ACC112 (cell line): ENCODE measurements at regions not wholly inside any gene's neighbourhood (a gene's known extent, or its start where the extent isn't known, plus 50 kb on each side); places are given as distances from the start of the nearest gene placed in this dataset.

Experiments used
- H2AFZ ChIP-seq: fragments of 200-600 bp; sonication (generic); one replicate; pipeline ENCODE4 v1.6.0; 2017; ENCODE audit warnings: antibody characterized with exemption, low read length; ENCODE audit not compliant: unreplicated experiment
- H3K27ac ChIP-seq: fragments of 200-600 bp; sonication (generic); 2 replicates; pipeline ENCODE4 v1.5.1; 2014; ENCODE audit warnings: low read depth, mild to moderate bottlenecking, antibody characterized with exemption, low read length, moderate library complexity
- H3K27me3 ChIP-seq: fragments of 200-600 bp; sonication (generic); 2 replicates; pipeline ENCODE4 v1.6.1; 2014; ENCODE audit warnings: mild to moderate bottlenecking, antibody characterized with exemption, low read length, moderate library complexity, mixed read lengths; ENCODE audit not compliant: insufficient read depth
- H3K36me3 ChIP-seq: fragments of 200-600 bp; sonication (generic); 2 replicates; pipeline ENCODE4 v1.6.1; 2016; ENCODE audit warnings: mild to moderate bottlenecking, antibody characterized with exemption, low read length, moderate library complexity, mixed read lengths; ENCODE audit not compliant: insufficient read depth
- H3K4me1 ChIP-seq: fragments of 200-600 bp; sonication (generic); one replicate; pipeline ENCODE4 v1.6.1; 2016; ENCODE audit warnings: low read length, mixed read lengths; ENCODE audit not compliant: insufficient read depth, unreplicated experiment, control insufficient read depth
- H3K4me3 ChIP-seq: fragments of 200-600 bp; sonication (generic); 2 replicates; pipeline ENCODE4 v1.5.1; 2014; ENCODE audit warnings: mild to moderate bottlenecking, low read depth, low read length
- H3K79me2 ChIP-seq: fragments of 200-600 bp; sonication (generic); one replicate; pipeline ENCODE4 v1.6.0; 2016; ENCODE audit warnings: low read length; ENCODE audit not compliant: control insufficient read depth, unreplicated experiment, insufficient read depth

GRCh38 chr1:68653882-68654281 is 157.0 kb upstream of the DEPDC1 start:
- H3K36me3 ChIP-seq, result no peaks in the 10 kb centered on the region
- H3K79me2 ChIP-seq, result no peaks in the 10 kb centered on the region
- no peak overlapping the region for H3K27ac ChIP-seq
- H3K4me3 ChIP-seq, result no peak overlapping the region
- no peak overlapping the region for H2AFZ ChIP-seq
- peaks cover 23% of the 10 kb centered on the region; the same call in 1 of the 2 replicates for H3K27me3 ChIP-seq
- no peaks in the 10 kb centered on the region for H3K4me1 ChIP-seq

DNA sequence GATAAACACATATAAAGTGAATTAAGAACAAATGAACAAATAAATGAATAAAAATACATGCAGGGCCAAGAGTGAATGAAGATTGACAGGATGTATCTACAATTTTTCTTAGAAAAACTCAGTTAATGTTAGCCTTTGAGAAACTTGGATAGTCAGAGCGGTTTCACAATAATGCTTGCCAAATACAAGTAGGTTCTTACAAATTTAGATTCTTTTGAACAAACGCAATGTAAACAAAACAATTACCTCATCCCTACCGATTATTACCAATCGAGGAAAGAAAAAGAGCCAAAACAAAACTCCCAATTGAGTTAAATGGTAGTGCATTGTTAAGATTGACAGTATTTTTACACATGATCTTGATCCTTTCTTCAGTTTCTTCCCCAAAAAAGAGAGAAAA is 176.9 kb upstream of the DEPDC1 start:
- Histone ChIP-seq H3K4me1 (no peaks in the 10 kb centered on the region), H2AFZ (no peak overlapping the region), H3K4me3 (no peak overlapping the region)

DNA sequence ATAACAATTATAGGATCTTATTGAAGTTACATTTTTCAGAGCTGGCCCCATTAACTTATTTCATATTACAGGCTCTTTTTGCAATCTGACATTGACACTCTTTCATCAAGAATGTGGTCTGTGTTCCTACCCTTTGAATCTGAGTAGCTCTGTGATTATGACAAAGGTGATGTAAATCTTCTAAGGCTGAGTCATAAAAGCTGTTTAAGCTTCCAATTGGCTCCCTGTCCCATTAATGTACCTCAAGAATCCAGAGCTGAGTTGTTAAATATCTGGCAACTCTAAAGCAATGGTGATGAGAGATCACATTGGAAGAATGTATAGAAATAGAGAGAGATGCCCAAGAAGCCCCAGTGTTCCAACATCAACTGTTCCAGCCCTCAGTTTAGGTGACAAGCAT is 178.5 kb upstream of the DEPDC1 start:
- H3K27me3 ChIP-seq, result no peaks in the 10 kb centered on the region; the same call in 1 of the 2 replicates
- no peak overlapping the region for H2AFZ ChIP-seq
- no peaks in the 10 kb centered on the region for H3K36me3 ChIP-seq
- H3K27ac ChIP-seq, result no peak overlapping the region
- H3K4me3 ChIP-seq, result no peak overlapping the region
- H3K79me2 ChIP-seq, result no peaks in the 10 kb centered on the region
- no peaks in the 10 kb centered on the region for H3K4me1 ChIP-seq

More for the DNA sequence above, 176.9 kb upstream of the DEPDC1 start:
- no peaks in the 10 kb centered on the region for H3K27me3 ChIP-seq
- no peak overlapping the region for H3K27ac ChIP-seq
- no peaks in the 10 kb centered on the region for H3K36me3 ChIP-seq
- no peaks in the 10 kb centered on the region for H3K79me2 ChIP-seq

GRCh38 chr1:68677684-68678351 is 180.9 kb upstream of the DEPDC1 start:
- H2AFZ ChIP-seq, result no peak overlapping the region
- H3K36me3 ChIP-seq, result no peaks in the 10 kb centered on the region
- H3K79me2 ChIP-seq, result no peaks in the 10 kb centered on the region
- H3K27me3 ChIP-seq, result no peaks in the 10 kb centered on the region; the same call in 1 of the 2 replicates
- H3K27ac ChIP-seq, result no peak overlapping the region
- H3K4me3 ChIP-seq, result no peak overlapping the region
- H3K4me1 ChIP-seq, result no peaks in the 10 kb centered on the region

DNA sequence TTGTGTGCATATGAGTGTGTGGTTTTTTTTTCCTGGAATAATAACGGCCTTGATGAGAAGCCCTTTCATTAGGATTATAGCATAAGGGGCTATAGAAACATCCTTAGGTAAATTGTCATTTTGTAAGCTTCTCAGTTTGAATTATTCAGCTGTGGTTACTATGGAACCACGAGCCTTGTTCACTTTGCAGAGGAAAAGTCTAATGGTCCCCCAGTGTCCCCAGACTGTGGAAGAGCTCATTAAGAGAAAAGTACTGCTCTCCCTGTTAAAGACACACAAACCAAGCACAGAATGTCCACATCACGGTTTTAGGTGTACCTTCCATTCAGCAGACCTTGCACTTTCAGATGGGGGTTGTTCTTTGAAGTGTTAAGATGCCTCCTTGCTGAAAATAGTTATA is 199.3 kb upstream of the DEPDC1 start:
- Histone ChIP-seq H3K27ac (no peak overlapping the region), H3K79me2 (no peaks in the 10 kb centered on the region), H3K27me3 (peaks cover 7% of the 10 kb centered on the region), H3K4me3 (no peak overlapping the region), H3K4me1 (no peaks in the 10 kb centered on the region), H3K36me3 (no peaks in the 10 kb centered on the region), H2AFZ (no peak overlapping the region)

DNA sequence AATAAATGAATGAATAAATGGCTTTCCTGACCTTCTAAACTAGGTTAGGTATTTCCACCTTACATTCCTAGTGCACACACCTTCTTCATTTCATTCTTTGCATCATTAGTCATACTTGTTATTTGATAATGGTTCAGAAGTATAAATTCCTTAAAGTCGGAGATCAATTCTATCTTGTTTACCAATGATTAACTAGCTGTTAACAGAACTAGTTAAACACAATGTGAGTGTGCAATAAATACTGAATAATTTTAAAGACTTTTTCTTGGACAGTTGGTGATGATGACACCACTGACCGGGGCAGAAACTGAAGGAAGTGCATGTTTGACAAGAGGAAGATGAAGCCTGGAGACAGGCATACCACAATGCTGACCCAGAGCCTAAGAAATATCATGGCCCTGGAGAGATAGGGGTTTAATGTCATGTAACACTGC is 207.1 kb upstream of the DEPDC1 start:
- Histone ChIP-seq H3K27ac (no peak overlapping the region), H3K79me2 (no peaks in the 10 kb centered on the region), H3K27me3 (peaks cover 8% of the 10 kb centered on the region), H3K4me3 (no peak overlapping the region), H3K4me1 (no peaks in the 10 kb centered on the region), H3K36me3 (no peaks in the 10 kb centered on the region), H2AFZ (no peak overlapping the region)

GRCh38 chr1:68704800-68705443 is 208.0 kb upstream of the DEPDC1 start:
- H3K36me3 ChIP-seq, result no peaks in the 10 kb centered on the region
- H3K4me1 ChIP-seq, result no peaks in the 10 kb centered on the region
- H3K27ac ChIP-seq, result no peak overlapping the region
- H3K79me2 ChIP-seq, result no peaks in the 10 kb centered on the region
- no peak overlapping the region for H2AFZ ChIP-seq
- peaks cover 8% of the 10 kb centered on the region for H3K27me3 ChIP-seq
- no peak overlapping the region for H3K4me3 ChIP-seq

DNA sequence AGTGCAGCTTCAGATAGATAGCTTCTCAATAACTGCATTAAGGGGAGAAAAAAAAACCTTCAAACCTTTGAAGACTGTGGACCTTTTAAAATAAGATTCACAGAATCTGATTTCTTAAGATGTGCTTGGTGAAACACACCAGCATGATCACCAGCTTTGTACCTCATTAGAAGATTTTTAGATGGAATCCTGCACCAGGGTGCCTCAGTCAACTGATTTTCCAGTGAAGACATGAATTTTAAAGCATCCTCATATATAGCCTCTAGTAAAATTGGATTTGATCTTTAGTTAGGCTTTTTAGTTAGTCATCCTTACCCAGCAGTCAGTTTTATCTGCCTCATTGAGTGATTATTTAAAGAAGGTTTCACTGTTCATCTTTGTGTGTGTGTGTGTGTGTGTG is 208.6 kb upstream of the DEPDC1 start:
- Histone ChIP-seq H2AFZ (no peak overlapping the region), H3K4me1 (no peaks in the 10 kb centered on the region), H3K27ac (no peak overlapping the region), H3K27me3 (peaks cover 8% of the 10 kb centered on the region), H3K4me3 (peak overlapping the region; percentile 14; the same call in 1 of the 2 replicates), H3K36me3 (no peaks in the 10 kb centered on the region), H3K79me2 (no peaks in the 10 kb centered on the region)

DNA sequence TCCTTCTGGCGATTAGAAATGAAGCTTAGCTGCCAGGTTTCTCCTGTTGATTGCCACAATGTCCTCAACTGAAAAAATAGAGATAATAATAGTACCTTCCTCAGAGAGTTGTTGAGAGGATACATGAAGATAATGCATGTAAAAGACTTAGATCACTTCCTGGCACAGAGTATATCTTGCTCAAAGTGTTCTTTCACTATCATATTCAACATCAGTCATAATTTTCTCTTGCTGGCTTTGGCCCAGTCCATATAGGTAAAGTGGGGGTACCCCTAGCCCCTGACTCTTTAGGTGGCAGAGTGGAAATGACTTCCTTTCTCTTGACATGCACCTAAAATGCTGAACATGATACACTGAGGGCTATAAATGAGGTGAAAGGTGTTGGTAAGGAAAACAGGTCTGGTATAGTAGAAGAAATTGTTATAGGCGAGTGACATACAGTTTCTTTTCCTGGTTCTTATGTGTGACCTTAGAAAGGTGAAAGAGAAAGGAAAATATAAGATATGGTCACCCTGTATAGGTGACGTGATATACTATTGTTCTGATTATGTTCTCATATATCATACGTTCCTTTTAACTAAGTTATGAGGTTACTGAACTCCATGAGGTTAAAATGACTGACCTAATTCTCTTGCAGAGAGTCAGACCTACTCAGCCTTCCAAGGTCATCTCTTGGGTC is 209.9 kb upstream of the DEPDC1 start:
- H3K79me2 ChIP-seq, result no peaks in the 10 kb centered on the region
- H3K27ac ChIP-seq, result no peak overlapping the region
- H3K27me3 ChIP-seq, result peaks cover 8% of the 10 kb centered on the region
- no peaks in the 10 kb centered on the region for H3K4me1 ChIP-seq
- H3K36me3 ChIP-seq, result no peaks in the 10 kb centered on the region
- H2AFZ ChIP-seq, result no peak overlapping the region
- no peak overlapping the region for H3K4me3 ChIP-seq

DNA sequence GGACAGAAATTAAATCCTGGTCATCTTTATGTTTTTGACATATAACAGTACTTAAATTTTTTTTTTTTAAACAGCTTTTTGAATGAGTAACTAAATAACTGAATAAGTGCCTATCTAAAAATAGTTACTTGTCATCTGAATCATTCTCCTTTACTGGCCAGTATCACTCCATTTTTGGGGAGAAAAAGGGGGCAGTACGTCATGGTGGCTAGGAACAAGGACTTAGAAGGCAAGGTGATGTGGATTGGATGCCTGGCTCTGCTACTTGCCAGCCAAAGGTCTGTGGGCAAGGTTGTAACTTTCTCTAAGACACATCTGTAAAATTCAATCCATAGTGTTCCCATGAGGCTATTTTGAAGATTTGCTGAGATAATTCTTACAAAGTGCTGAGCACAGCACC is 220.4 kb upstream of the DEPDC1 start:
- no peaks in the 10 kb centered on the region for H3K36me3 ChIP-seq
- H3K27me3 ChIP-seq, result no peaks in the 10 kb centered on the region; the same call in 1 of the 2 replicates
- no peaks in the 10 kb centered on the region for H3K79me2 ChIP-seq
- H3K27ac ChIP-seq, result no peak overlapping the region
- no peak overlapping the region for H2AFZ ChIP-seq
- no peaks in the 10 kb centered on the region for H3K4me1 ChIP-seq
- no peak overlapping the region for H3K4me3 ChIP-seq
